ENCODE measurements at regions not wholly inside any gene's neighbourhood (a gene's known extent, or its start where the extent isn't known, plus 50 kb on each side); places are given as distances from the start of the nearest gene placed in this dataset.
A peak's percentile ranks its signal among the peaks of the same experiment; 100 is the strongest.

DNA sequence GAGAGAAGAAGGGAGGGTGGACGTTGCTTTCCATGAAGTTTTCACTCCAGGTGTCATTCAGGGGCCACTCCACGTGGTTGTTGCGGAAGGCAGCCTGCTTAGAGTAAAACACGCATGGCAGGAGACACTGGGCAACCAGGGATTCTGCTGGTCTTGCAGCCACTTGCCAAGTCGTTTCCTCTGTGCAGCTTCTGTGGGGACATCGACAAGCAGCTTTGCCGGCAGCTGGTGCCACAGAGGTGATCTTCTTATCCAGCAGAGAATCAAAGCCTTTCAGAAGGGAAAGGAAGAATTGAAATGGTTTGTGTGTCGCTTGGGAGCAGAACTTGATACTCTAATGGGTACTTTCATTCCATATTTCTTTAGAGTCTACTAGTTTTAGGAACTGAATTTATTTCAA is 867.1 kb upstream of the TENM3 start:
- Mint-ChIP-seq H3K27me3 (ENCODE audit: low read depth) (no peaks in the 10 kb centered on the region), H3K9me3 (no peaks in the 10 kb centered on the region), H3K27ac (no peak overlapping the region), H3K4me1 (no peaks in the 10 kb centered on the region), H3K4me3 (no peak overlapping the region), H3K36me3 (ENCODE audit: low read depth) (no peaks in the 10 kb centered on the region)
- no peak for TF ChIP-seq CTCF (IDR thresholded peaks at IDR 0.05; ENCODE audit: unreplicated experiment in 3 of 3)

DNA sequence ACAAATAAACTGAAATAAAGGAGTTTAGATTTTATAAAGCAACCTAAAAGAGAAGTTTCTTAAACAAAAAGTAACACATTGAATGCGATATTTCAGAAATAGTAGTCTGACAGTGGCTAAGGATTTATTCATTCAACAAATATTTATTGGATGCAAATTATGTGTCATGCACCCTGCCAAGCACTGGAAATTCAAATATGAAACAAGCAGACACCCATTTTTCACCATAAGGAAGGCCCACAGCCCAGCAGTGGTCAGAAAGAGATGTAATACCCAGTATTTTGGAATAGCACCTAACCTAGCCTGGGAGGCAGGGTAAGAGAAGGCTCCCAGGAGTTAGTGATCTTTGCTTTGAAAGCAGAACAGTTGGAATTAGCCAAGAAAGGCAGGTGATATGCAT is 855.1 kb upstream of the TENM3 start:
- Mint-ChIP-seq H3K27me3 (ENCODE audit: low read depth) (peaks cover 4% of the 10 kb centered on the region), H3K36me3 (ENCODE audit: low read depth) (no peaks in the 10 kb centered on the region), H3K27ac (no peak overlapping the region), H3K4me3 (no peak overlapping the region), H3K9me3 (no peaks in the 10 kb centered on the region), H3K4me1 (no peaks in the 10 kb centered on the region)
- no peak for TF ChIP-seq CTCF (IDR thresholded peaks at IDR 0.05; ENCODE audit: unreplicated experiment in 3 of 3)

DNA sequence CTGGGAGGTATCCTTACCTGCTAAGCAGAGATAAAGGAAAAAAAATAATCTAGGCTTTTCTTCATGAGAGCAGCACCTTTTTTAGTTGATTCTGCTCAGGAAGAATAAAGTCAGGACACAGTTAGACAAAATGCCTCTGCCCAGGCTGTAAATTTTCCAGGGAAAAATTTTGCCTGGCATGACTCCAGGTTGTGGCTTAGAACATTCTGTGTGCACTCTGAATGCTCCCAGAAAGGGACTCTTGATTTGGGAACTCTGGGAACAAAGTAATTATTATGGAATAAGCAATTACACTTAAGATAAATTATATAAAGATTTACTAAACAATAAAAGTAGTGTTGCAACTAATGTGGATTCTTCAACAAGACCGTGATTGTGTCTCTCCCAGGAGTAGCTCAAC is 826.2 kb upstream of the TENM3 start:
- Mint-ChIP-seq H3K4me1 (peaks cover 5% of the 10 kb centered on the region), H3K9me3 (peaks cover 5% of the 10 kb centered on the region), H3K4me3 (no peak overlapping the region), H3K27me3 (ENCODE audit: low read depth) (no peaks in the 10 kb centered on the region), H3K36me3 (ENCODE audit: low read depth) (peaks cover 5% of the 10 kb centered on the region), H3K27ac (no peak overlapping the region)
- TF ChIP-seq CTCF (IDR thresholded peaks at IDR 0.05; ENCODE audit: unreplicated experiment in 3 of 3): no peak

DNA sequence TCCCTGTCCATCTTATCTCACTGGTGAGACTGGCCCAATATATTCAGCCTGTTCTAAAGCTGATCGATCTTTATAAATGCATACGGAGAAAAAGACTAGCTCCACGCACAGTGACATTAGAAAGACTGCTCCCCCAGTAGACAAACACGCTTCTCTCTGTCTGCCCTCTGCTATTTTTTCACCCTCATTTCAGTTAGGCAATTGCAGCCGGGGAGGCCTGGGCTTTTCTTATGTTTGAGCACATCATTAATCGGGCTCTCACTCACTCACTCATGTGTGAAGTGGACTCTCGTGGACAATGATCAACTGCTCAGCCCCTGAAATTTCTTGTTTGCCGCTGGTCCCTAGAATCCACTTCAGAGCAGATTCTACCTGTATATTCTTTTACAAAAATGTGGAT is 824.7 kb upstream of the TENM3 start:
- Mint-ChIP-seq H3K4me1 (peaks cover 5% of the 10 kb centered on the region), H3K4me3 (peak overlapping the region in 1 of 3 experiments; percentile 4), H3K9me3 (peaks cover 5% of the 10 kb centered on the region), H3K27me3 (ENCODE audit: low read depth) (no peaks in the 10 kb centered on the region), H3K36me3 (ENCODE audit: low read depth) (peaks cover 5% of the 10 kb centered on the region), H3K27ac (peak overlapping the region; percentile 73 to 91 (median 83))
- no peak for TF ChIP-seq CTCF (IDR thresholded peaks at IDR 0.05; ENCODE audit: unreplicated experiment in 3 of 3)

DNA sequence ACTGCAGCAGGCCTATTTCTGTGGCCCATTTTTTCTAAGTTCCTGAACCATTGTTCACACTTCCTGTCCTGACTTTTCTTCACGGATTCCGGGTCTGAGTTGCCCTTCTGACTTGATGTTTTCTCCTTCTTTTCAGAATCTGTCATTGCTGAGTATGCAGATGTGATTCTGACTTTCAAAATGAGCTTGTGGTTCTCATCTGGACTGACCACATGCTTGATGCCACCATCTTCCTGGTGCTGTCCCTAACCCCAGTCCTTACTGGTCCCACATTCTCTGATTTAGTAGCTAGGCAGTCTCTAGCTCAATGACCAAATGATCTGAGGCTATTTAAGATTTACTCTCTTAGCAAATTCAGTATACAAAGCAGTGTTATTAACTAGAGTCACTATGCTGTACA is 822.3 kb upstream of the TENM3 start:
- Mint-ChIP-seq H3K27me3 (ENCODE audit: low read depth) (no peaks in the 10 kb centered on the region), H3K4me1 (peaks cover 5% of the 10 kb centered on the region), H3K36me3 (ENCODE audit: low read depth) (no peaks in the 10 kb centered on the region), H3K9me3 (no peaks in the 10 kb centered on the region), H3K4me3 (no peak overlapping the region), H3K27ac (no peak overlapping the region)
- TF ChIP-seq CTCF (IDR thresholded peaks at IDR 0.05; ENCODE audit: unreplicated experiment in 3 of 3): no peak

DNA sequence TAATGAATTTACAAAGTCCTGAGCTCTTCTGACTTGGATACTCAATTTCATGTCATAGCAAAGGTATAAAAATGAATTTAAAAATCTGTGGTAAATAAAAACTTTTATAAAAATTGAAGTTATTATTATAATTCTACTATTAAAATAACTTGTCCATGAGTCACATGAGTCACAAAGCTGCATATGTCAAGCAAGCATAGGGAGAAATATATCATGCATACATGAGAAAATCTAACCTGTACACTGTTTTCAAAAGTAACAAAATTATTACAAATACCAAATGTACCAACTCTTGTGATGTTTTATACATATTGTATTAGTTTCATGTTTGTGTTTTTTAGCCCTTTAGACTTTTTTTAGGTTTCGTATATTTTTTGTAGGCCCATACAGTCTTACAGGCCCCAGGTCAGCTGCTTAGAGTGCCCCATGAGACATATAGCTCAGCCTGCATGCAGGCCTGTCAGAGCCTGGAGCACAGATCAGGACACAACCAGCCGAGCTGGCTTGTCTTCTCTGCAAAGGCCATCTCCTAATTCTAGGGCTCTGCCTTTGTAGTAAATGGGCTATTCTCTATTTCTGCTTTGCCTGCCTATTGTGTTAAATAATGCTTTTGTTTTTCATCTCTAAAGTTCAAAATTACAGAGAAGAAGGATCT is 818.7 kb upstream of the TENM3 start:
- Mint-ChIP-seq H3K27ac (no peak overlapping the region), H3K4me3 (no peak overlapping the region), H3K36me3 (ENCODE audit: low read depth) (no peaks in the 10 kb centered on the region)

More for the DNA sequence above, 818.7 kb upstream of the TENM3 start:
- TF ChIP-seq CTCF (IDR thresholded peaks at IDR 0.05; ENCODE audit: unreplicated experiment in 3 of 3): no peak
- H3K9me3 Mint-ChIP-seq: no peaks in the 10 kb centered on the region
- H3K27me3 Mint-ChIP-seq (ENCODE audit: low read depth): no peaks in the 10 kb centered on the region
- no peaks in the 10 kb centered on the region for H3K4me1 Mint-ChIP-seq
